Nephron progenitor cell (in vitro differentiated cells): ENCODE measurements at regions not wholly inside any gene's neighbourhood (a gene's known extent, or its start where the extent isn't known, plus 50 kb on each side); places are given as distances from the start of the nearest gene placed in this dataset.

ENCODE experiments used
- DNase-seq: peaks from one replicate; pipeline ENCODE4 v3.0.0; 2021
- H3K27ac Mint-ChIP-seq: 2 replicates; pipeline ENCODE4 v1.8.0; 2021; ENCODE audit warnings: mild to moderate bottlenecking, moderate library complexity, mixed read lengths
- H3K27me3 Mint-ChIP-seq: 2 replicates; pipeline ENCODE4 v1.8.0; 2021; ENCODE audit warnings: mild to moderate bottlenecking, low read depth, mixed read lengths; ENCODE audit not compliant: poor library complexity
- H3K36me3 Mint-ChIP-seq: 2 replicates; pipeline ENCODE4 v1.8.0; 2021; ENCODE audit warnings: low read depth, mixed read lengths
- H3K4me1 Mint-ChIP-seq: 2 replicates; pipeline ENCODE4 v1.8.0; 2021; ENCODE audit warnings: mixed read lengths
- H3K4me3 Mint-ChIP-seq: 2 replicates; pipeline ENCODE4 v1.8.0; 2021; ENCODE audit warnings: mild to moderate bottlenecking, moderate library complexity, mixed read lengths
- H3K9me3 Mint-ChIP-seq: 2 replicates; pipeline ENCODE4 v1.8.0; 2021; ENCODE audit warnings: mild to moderate bottlenecking, moderate library complexity, mixed read lengths
- TF ChIP-seq, protein P1 (sequence below): fragments of 200-600 bp; sonication (generic); IDR thresholded peaks from 2 replicates; pipeline ENCODE4 v1.5.0; 2021; ENCODE audit warnings: antibody characterized with exemption

DNA sequence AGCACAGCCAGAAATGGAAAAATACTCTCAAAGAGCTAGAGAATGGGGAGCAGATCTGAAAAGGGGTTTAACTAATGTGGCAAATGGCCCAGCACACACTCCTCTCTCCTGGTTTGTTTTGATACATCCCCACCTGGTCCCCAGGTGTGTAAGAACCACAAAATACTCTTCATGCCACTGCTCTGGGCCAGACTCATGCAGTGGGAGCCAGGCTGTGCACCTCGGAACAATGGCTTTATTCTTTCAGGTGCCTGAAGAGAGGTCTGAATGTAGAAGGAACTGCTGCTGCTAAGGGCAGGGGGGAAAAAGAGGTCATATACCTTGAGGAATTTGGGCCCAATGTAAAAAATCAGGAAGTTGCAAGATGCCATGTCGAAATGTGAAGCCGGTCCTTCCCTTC lies 123.9 kb upstream of the ADAMTSL1 start:
- no peak for DNase-seq
- H3K27me3 Mint-ChIP-seq: peaks cover 7% of the 10 kb centered on the region
- H3K36me3 Mint-ChIP-seq: no peaks in the 10 kb centered on the region
- no peak overlapping the region for H3K4me3 Mint-ChIP-seq
- H3K9me3 Mint-ChIP-seq: no peaks in the 10 kb centered on the region
- no peak overlapping the region for H3K27ac Mint-ChIP-seq
- no peaks in the 10 kb centered on the region for H3K4me1 Mint-ChIP-seq
- TF ChIP-seq, protein P1, sequence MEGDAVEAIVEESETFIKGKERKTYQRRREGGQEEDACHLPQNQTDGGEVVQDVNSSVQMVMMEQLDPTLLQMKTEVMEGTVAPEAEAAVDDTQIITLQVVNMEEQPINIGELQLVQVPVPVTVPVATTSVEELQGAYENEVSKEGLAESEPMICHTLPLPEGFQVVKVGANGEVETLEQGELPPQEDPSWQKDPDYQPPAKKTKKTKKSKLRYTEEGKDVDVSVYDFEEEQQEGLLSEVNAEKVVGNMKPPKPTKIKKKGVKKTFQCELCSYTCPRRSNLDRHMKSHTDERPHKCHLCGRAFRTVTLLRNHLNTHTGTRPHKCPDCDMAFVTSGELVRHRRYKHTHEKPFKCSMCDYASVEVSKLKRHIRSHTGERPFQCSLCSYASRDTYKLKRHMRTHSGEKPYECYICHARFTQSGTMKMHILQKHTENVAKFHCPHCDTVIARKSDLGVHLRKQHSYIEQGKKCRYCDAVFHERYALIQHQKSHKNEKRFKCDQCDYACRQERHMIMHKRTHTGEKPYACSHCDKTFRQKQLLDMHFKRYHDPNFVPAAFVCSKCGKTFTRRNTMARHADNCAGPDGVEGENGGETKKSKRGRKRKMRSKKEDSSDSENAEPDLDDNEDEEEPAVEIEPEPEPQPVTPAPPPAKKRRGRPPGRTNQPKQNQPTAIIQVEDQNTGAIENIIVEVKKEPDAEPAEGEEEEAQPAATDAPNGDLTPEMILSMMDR: no peak

DNA sequence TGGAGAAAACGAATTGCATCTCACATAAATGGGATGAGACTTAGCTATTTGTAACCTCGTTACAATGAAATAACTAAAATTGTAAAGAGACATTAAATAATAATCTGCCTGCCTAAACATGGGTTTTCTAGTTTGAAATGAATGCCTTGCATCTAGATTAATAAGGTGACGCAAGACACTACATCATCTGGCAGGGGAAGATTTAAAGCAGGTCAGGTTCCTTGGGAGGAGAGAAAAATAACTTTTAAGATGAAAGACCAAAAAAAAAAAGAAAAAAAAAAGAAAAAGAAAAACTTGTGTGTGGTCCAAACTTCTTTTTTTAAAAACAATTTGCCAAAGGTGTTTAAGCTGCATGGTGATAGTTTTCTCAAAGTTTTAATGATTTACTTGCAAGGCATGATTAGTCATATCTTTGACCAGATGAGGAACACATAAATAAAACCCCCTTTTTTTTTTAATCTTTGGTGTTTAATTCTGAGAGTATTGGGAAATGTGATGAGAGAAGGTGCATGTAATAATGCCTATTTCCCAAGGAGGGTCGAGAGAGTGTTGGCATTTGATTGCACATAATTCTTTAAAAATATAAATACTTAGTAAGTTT lies 122.9 kb upstream of the ADAMTSL1 start:
- H3K27ac Mint-ChIP-seq: no peak overlapping the region

DNA sequence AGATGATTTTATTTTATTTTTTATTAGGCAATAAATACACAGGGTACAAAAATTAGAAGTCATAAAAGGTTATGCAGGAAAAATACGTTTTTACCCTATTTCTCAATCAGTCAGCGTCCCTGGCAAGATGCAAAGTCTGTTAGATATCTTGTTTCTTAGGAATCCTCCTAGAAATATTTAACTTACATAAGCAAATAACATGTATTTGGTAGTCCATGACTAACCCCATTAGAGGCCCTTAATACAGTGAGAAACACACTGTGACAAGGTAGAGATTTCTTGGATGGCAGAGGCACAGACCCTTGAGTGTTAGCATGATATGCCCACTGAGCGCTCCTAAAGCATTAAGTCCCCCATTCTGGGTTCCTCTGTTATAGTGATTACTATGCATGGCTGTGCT lies 121.2 kb upstream of the ADAMTSL1 start:
- H3K36me3 Mint-ChIP-seq: no peaks in the 10 kb centered on the region
- TF ChIP-seq, protein P1: no peak
- DNase-seq: no peak

More for the DNA sequence above, 122.9 kb upstream of the ADAMTSL1 start:
- Mint-ChIP-seq H3K27me3 (peaks cover 7% of the 10 kb centered on the region), H3K36me3 (no peaks in the 10 kb centered on the region), H3K4me3 (no peak overlapping the region), H3K4me1 (no peaks in the 10 kb centered on the region), H3K9me3 (no peaks in the 10 kb centered on the region)
- TF ChIP-seq, protein P1: no peak
- no peak for DNase-seq

DNA sequence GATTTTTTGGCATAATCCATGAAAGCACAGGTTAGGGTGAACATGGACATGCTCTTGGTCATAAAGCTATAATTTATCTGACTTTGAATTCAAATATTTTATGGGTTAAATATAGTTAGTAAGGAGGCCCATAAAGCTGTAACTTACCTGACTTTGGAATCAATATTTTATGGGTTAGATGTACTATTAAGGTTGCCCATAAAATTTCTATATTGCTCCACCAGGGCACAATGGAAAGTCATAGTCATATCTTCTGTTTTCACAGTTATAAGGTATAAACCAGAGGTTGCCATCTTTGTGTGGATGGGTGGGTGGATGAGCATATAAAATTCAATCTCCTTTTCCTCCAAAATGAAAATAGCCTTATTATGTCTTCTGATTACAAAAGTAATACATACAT lies 120.5 kb upstream of the ADAMTSL1 start:
- peaks cover 9% of the 10 kb centered on the region for H3K27me3 Mint-ChIP-seq

More for the DNA sequence above, 121.2 kb upstream of the ADAMTSL1 start:
- Mint-ChIP-seq H3K9me3 (no peaks in the 10 kb centered on the region), H3K27me3 (peaks cover 12% of the 10 kb centered on the region), H3K4me3 (no peak overlapping the region), H3K4me1 (no peaks in the 10 kb centered on the region), H3K27ac (no peak overlapping the region)

DNA sequence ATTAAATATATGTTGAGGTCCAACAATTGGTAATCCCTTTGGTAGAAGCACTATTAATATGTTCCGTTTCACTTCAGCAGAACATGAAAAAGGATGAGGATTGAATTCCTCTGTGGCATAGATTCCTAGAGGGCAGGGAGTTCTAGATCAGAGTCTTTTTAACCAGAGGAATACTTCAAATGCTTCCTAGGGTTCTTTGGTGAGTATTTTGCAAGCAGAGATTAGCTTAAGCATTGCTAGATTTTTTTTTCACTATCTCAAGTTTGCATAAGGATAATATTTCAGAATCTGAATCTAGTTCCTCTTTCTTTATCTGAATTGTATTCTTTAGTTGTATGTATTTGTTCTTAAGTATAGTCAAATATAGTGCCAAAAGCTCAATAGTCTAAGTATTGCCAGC lies 116.6 kb upstream of the ADAMTSL1 start:
- H3K9me3 Mint-ChIP-seq: no peaks in the 10 kb centered on the region
- H3K27me3 Mint-ChIP-seq: peaks cover 9% of the 10 kb centered on the region
- no peak overlapping the region for H3K4me3 Mint-ChIP-seq
- TF ChIP-seq, protein P1: no peak
- no peak overlapping the region for H3K27ac Mint-ChIP-seq
- peaks cover 10% of the 10 kb centered on the region for H3K4me1 Mint-ChIP-seq
- no peaks in the 10 kb centered on the region for H3K36me3 Mint-ChIP-seq
- no peak for DNase-seq

More for the DNA sequence above, 120.5 kb upstream of the ADAMTSL1 start:
- Mint-ChIP-seq H3K27ac (no peak overlapping the region), H3K36me3 (no peaks in the 10 kb centered on the region), H3K4me3 (no peak overlapping the region), H3K9me3 (no peaks in the 10 kb centered on the region), H3K4me1 (no peaks in the 10 kb centered on the region)
- TF ChIP-seq, protein P1: no peak
- no peak for DNase-seq

DNA sequence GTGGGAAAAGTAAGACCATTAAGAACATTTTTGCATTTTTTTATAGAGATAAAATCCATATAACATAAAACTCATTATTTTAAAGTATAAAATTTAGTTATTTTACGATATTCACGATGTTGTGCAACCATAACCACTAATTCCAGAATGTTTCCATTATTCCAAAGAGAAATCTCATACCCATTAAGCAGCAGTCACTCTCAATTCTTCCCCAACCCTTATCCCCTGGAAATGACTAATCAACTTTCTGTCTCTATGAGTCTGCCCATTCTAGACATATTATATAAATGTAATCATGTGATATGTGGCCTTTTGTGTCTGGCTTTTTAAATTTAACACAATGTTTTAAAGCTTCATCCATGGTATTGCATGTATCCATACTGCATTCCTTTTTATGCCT lies 115.6 kb upstream of the ADAMTSL1 start:
- H3K4me1 Mint-ChIP-seq: peaks cover 10% of the 10 kb centered on the region
- no peaks in the 10 kb centered on the region for H3K36me3 Mint-ChIP-seq
- DNase-seq: no peak
- TF ChIP-seq, protein P1: no peak
- H3K27me3 Mint-ChIP-seq: peaks cover 13% of the 10 kb centered on the region
- H3K4me3 Mint-ChIP-seq: no peak overlapping the region
- no peaks in the 10 kb centered on the region for H3K9me3 Mint-ChIP-seq
- H3K27ac Mint-ChIP-seq: no peak overlapping the region
